Iris pigment epithelial cell (primary cell): ENCODE measurements at regions not wholly inside any gene's neighbourhood (a gene's known extent, or its start where the extent isn't known, plus 50 kb on each side); places are given as distances from the start of the nearest gene placed in this dataset.
A peak's percentile ranks its signal among the peaks of the same experiment; 100 is the strongest.

Experiments used
- DNase-seq: peaks from one replicate; pipeline ENCODE4 v3.0.0-alpha.2; 2011; ENCODE audit warnings: low read depth

DNA sequence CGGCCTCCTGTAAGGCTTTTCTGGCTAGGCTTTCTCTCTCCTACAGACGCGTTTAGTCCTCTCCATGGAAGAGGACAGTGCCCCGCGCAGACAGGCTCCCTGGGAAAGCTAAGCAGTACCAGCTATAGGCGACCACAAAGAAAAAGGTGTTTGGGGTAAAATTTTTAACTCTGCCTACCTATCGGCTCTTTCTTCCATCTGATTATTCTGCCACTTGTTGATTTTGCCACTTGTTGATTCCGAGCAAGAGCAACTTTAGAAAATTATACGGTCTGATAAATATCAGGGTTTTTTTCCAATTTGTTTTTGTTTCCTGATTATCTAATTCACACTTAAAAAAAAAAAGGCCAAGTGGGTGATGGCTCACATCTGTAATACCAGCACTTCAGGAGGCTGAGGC, 1600.5 kb upstream of the TENM3 start:
- DNase-seq: no peak

DNA sequence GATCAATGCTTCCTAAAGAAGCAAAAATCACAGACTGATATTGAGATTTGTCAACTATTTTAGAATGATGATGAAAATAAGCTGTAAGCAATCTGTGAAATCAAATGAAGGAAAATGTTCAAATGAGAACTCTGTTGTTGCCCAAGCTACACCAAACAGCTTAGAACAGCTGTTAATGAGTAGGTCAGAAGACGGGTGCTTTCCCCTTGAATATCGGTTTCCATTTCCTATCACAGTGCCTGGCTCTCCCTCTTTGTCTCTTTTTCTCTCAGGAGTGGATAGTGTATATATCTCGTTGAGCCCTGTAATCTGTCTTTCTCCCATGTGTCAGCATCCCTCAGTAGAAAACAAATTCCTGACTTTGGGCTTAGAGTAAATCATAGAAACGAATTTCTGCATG, 1592.9 kb upstream of the TENM3 start:
- no peak for DNase-seq

DNA sequence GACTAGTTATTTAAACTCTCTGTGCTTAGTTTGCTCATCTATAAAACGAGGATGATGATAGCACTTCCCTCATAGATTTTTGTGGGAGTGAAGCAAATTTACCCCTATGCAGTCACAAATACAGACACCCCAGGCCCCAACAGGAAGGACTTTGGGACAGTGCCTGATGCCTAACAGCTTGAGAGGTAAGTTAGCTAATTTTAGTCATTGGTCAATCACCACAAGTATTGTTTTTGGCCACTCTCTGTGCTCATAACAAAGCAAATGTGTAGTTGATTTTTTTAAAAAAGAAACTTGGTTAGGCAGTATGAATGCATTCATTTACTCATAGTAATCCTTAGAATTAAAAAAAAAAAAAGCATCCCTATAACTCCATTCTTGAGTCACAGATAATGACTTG, 1590.7 kb upstream of the TENM3 start:
- no peak for DNase-seq

- no peak for DNase-seq
These were observed 1587.3 kb upstream of the TENM3 start for GRCh38 chr4:180655886-180656285.

DNA sequence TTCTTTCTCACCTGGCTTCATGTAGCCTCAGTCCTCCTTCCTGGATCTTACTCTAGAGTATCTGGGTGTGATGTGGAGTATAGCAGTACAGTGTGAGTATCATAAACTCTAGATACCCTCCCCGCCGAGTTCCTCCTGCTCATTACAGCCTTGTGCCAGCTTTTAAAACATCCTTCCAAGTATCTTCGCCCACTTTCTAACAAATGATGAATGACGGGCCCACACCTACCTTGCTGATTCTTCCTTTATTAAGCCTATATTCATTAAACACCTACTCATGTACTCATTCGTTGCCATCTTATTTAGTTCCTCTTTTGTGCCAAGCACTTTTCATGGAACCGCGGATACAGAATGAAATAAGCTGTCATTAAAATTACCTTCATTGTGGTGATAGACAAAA, 1585.3 kb upstream of the TENM3 start:
- no peak for DNase-seq

- DNase-seq: peak; percentile 84
These were observed 1578.3 kb upstream of the TENM3 start for GRCh38 chr4:180664766-180665368.

DNA sequence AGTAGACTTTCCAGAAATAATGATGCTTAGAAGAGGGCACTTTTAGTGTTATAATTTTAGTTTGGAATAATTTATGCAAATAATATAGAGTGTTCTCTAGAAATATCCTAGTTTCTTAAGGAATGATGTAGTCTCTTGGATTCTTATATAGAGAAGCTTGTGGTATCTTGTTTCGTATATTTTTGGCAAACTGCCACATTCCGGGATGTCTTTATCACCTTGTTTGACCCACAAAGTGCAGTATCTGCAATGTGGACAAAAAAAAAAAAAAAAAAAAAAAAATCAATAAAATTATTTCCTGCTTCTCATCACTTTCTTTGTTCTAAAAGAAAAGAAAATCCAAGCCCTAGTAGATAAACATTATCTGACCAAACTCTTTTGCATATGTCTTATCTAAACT, 1577.7 kb upstream of the TENM3 start:
- DNase-seq: no peak

DNA sequence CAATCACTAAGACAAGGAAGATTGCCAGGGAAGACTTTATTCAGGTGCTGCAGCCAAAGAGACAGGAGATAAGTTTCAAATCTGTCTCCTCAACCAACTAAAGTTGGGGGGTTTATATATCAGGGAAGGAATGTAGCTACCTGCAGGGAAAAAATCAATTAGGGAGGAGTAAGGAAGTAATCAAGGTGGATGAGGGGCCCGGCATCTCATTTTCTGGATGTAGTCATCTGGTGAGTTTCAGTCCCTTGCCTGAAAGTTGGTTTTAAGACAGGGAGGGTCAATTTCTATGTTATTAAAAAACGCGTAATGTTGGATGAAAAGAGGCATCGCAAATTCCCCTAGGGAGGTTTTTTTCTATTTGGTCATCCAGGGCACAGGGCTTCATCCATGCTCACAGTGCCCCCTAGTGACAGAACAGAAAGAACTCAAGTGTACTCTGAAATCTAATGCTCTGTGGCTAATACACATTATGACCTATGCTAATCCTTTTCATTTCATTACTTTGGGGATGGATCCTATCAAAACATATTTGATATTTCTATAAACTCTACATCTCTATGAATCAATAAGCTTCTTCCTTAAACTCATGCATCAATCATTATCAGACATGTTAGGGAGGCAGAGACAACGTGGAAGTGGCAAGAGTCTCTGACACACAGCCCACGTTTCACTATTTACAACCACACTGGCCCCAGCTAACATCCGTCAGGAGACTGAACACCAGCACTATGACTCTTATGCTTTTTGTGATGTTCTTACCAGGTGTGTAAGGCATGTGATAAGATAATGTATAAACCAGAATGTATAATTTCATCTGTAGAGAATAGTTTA, 1577.0 kb upstream of the TENM3 start:
- DNase-seq: peak; percentile 51

GRCh38 chr4:180668732-180669131, 1574.5 kb upstream of the TENM3 start:
- DNase-seq: no peak

DNA sequence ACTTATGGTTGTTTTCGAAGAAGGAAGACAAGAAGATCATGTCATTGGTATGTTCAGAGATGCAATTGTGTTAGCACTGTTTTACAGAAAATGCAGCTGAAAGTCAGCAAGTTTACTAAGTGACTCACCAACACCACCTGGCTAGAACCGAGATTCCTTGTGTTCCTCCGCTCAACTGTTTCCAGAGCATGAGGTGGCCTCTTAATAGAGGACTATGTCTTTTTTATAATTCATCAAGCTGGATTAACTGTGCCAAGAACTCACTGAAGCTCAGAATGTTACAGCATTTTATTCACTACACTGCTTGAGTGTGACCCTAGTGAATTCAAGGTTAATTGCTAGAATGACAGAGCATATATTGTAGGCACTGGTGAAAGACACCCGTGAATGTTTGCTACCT, 1573.5 kb upstream of the TENM3 start:
- DNase-seq: peak; percentile 67

DNA sequence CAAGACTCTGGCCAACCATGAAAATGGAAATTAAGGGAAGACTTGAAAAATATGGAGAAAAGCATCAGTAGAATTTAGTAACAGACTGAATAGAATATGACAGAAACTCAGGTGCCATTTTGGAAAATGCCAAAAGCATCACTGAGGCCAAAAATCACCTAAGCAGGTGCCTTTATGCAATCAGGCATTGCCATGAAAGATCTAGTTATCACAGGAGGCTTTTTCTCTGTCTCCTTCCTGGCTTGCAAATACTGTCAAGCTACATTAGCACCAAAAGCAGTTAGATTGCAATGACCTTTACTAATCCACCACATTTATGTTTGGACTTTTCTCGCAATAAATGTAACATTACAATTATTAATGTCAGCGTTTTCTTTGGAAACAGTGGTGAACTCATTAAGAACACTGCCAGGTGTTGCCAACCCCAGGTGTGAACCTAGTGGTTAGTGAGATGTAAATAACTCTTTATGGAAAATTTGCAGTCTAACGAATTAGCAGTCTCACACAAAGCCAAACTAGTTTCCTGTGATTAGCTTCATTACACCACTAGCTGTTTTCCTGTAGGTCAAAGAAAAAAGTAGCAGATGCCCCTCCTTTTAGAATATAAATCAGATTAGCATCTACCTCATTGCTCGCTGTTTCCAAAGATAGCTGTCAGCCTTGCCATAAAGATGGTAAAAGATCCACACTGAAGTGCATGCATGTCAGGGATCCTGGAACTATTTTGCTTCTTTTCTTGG, 1568.4 kb upstream of the TENM3 start:
- no peak for DNase-seq

- DNase-seq: no peak
These were observed 1567.9 kb upstream of the TENM3 start for GRCh38 chr4:180675359-180675650.

- no peak for DNase-seq
These were observed 1562.9 kb upstream of the TENM3 start for GRCh38 chr4:180680305-180680704.

GRCh38 chr4:180682776-180683175, 1560.4 kb upstream of the TENM3 start:
- DNase-seq: no peak

DNA sequence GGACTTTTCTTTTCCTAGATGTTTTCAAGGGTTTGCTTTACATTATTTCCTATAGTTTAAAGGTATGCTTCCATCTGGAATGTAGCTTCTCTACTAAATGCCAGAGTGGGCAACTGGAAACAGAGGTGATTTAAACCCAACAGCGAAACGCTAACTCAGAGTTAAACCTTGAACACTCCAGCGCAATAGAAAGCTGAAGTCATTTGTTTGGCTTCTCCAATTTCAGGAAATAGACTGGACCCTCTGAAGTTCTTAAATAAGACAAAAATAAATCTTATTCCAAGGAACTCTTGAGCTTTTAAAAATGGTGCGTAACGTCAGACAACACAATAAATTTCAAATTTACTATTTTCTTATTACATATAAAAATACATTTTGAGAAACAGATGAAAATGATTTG, 1560.0 kb upstream of the TENM3 start:
- DNase-seq: no peak

GRCh38 chr4:180688480-180688879, 1554.7 kb upstream of the TENM3 start:
- peak; percentile 28 for DNase-seq

DNA sequence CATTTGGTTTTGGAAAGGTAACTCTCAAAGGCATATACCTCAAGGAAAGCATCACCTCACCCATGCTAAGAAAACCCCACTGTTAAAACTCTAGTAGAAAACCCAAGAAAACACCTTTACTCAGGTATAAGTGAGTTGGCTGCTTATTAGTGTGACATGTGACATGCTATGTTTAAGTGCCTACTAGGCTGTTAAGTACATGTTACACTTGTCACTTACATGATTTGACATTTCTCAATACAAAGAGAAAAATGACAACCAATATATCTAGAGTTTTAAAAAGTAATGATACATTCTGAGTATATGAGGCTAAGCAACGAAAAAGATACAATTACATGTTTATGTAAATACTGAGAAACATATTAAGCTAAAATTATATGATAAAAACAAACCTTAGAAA, 1548.3 kb upstream of the TENM3 start:
- no peak for DNase-seq

- DNase-seq: peak; percentile 91
These were observed 1547.4 kb upstream of the TENM3 start for GRCh38 chr4:180695851-180696250.

- no peak for DNase-seq
These were observed 1546.6 kb upstream of the TENM3 start for GRCh38 chr4:180696460-180697092.

DNA sequence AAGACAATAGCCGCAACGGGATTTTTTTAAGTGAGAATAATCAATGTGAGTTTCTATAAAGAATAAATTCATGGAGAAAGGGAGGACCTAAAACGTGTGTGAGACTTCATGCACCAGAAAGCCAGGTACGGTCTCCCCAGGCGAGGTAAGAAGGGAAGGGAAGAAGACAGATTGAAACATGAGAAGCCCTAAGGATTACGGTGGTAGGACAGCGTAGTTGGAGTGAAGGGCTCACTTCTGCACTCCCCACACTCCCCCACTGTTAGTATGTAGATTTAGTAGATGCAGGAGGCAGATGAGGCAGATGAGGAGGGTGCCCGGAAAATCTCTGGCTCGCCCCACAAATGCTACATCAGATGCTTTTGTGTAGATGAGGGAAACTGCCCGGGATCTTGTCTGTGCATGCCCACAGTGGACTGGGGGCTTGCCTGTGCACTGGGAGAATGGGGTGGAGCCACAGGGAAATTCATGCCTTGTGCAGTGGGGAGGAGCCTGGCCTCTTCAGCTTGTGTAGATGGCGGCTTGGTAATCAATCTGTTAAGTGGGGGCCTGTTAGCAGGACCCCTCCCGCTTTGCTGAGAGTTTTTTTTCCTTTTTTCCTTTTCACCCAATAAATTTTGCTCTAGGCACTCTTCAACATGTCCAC, 1544.5 kb upstream of the TENM3 start:
- DNase-seq: no peak

DNA sequence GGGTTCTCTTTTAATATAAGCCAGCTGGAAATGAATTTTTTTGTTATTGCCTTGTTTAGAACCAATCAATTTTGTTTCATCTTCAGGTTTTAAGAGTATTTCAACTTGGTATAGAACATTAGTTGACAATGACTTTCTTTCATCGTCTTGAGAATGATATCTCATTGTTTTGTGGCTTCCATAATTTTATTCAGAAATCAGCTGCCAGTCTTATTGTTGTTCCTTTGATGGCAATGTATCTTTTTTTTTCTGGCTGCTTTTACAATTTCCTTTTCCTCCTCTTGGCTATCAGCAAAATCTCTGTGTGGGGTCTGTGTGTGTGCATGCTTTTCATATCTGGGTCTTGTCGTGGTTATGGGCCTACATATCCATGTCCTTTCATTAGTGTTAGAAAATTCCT, 1536.4 kb upstream of the TENM3 start:
- no peak for DNase-seq

DNA sequence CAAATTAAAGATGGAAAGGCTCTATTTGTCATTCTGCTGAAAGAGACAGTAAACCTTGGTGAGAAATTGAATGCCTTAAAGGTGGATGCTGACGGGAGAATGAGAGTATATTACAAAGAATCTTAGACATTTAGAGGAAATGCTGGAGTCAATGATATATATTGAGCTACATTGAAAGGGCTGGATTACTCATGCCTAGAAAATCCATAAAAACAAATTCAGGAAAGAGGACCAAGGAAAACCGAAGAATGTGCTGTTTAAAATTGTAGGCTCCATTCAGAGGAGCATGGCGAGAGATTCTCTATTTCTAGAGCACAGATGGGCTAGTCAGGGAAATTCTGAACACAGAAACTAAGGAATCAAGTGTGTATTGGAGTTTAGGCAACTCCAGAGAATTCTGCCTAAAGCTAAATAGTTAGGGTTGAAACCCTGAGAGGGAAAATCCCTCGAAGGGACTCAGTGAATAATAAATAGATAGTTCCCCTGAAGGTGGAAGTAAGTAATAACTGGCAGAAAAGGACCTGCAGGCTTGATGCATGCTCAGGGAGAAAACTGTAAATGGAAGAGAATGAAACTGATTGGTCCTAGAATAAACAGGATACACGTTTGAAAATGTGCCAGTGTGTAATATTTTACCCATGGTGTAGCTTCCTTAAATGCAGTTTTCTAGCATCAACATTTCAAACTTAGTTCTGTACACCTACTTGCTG, 1532.4 kb upstream of the TENM3 start:
- peak; percentile 1 for DNase-seq
